GM13977 (cell line): ENCODE measurements at regions not wholly inside any gene's neighbourhood (a gene's known extent, or its start where the extent isn't known, plus 50 kb on each side); places are given as distances from the start of the nearest gene placed in this dataset.

Source experiments
- DNase-seq: peaks from one replicate; pipeline ENCODE4 v3.0.0; 2012; ENCODE audit warnings: low spot score
- in situ Hi-C: fragments of 300-500 bp; cut with MboI; formaldehyde crosslinking; loops from one replicate; pipeline ENCODE4 v1.12.0; 2022; ENCODE audit warnings: low sequenced_read_pairs, low pct_unique_long_range_greater_than_20kb, mixed read lengths, inconsistent platforms; ENCODE audit not compliant: unreplicated experiment
- TF ChIP-seq, protein P1 (sequence below): IDR thresholded peaks from 2 replicates; pipeline ENCODE4 v1.5.1; 2012; ENCODE audit warnings: mild to moderate bottlenecking, control low read depth; ENCODE audit not compliant: insufficient read depth; ENCODE audit errors: extremely low read depth, missing control alignments

DNA sequence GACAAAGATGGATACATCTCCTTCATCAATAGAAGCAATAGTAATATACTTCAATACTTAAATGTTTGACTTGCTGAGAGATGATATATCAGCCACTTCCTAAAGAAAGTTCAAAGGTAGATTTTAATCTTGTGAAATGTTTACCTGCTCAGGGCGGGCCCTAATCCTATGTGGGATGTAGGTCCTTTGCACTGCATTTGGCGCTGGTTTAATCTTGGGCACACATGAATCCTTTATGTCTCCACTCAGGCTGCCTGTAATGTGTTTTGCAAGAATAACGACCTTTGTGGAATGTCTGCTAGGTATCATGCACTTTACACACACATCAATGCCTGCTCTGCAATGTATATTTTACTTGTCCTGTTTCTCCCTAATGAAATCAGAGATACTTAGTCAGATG, 368.7 kb downstream of the GBA3 start:
- TF ChIP-seq, protein P1, sequence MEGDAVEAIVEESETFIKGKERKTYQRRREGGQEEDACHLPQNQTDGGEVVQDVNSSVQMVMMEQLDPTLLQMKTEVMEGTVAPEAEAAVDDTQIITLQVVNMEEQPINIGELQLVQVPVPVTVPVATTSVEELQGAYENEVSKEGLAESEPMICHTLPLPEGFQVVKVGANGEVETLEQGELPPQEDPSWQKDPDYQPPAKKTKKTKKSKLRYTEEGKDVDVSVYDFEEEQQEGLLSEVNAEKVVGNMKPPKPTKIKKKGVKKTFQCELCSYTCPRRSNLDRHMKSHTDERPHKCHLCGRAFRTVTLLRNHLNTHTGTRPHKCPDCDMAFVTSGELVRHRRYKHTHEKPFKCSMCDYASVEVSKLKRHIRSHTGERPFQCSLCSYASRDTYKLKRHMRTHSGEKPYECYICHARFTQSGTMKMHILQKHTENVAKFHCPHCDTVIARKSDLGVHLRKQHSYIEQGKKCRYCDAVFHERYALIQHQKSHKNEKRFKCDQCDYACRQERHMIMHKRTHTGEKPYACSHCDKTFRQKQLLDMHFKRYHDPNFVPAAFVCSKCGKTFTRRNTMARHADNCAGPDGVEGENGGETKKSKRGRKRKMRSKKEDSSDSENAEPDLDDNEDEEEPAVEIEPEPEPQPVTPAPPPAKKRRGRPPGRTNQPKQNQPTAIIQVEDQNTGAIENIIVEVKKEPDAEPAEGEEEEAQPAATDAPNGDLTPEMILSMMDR = no peak
- in situ Hi-C loops = no loop called here

DNA sequence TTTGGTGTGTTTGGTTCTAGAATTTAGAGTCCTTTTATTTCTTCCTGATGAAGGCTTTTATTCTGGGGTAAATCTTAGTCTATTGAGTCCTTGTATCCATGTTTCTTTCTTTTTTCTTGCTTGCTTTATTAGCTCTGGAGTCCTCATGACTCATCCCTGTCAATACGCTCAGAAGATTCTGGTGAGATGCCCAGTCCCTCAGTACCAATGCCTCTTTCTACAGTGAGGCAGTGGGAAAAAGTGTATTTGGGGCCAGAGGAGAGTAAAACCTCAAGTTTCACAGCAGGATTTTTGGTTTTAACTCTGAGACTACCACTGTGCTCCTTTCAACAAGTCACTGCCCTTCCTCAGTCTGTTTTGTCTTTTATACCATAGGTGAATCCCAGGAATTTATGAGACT, 368.0 kb downstream of the GBA3 start:
- DNase-seq = no peak
- in situ Hi-C loops = no loop called here
- TF ChIP-seq, protein P1 = no peak

More for the DNA sequence above, 368.7 kb downstream of the GBA3 start:
- no peak for DNase-seq

DNA sequence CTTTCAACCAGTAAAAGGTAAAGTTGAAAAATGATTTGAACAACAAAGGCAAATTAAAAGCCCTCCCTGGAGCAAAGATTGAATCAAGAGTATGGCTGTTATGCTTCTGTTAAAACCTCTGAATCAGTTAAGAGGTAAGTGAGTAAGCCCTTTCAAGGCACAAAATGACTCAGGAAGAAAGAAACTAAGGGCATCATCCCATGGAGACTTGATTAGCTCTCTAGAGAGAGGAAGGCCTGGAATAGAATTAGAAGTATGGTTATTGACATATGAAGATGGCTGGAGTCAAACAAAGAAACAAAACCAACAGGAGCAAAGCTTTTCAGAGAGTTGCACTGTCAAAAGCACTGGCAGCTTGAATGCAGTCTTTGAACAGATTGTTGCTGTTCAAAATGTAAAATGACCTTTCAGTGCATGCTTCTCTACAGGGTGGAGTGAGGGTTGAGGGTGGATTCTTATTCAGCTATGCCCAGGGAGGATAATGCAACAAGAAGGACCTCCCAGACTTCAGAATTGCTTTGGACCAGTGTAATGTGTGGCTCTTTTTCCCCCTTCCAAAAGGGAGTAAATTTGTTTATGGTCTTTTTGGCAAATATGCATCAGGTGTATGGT, 365.5 kb downstream of the GBA3 start:
- TF ChIP-seq, protein P1 = no peak
- no peak for DNase-seq
- in situ Hi-C loops = no loop called here

DNA sequence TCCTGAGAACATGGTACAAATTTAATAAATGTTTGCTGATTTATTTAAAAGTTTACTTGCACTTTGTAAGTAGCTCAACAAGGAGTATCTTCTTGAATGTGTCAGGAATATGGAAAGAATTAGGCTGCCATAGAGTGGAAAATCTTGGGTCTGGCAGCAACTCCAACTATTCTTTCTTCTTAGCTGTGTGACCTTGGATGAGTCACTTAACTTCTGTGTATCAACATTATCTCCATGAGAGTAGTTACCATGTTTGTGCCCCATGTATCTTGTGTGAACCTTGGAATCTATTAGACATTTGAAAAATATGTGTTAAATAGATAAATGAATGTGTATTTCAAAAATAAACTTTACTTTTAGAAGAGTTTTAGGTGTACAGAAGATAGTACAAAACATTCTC, 348.8 kb downstream of the GBA3 start:
- TF ChIP-seq, protein P1 = no peak
- no peak for DNase-seq
- in situ Hi-C loops = no loop called here

DNA sequence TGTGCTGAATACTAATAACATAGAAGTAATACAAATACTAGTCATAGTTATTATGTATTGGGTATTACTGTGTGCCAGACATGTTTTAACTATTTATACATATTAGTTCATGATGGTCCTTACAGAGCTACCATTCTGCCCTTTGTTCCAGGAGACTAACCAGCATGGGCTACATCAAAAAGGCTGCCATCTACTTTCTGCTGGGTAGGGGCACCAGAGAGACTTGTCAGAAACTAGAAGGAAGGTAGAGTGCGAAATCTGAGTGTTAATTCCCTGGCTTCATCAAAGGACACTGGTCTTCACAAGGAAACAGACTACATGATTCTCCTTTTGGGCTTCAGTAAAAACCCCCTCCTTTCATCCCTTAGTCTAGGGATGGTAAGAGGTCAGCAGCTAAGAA, 347.8 kb downstream of the GBA3 start:
- in situ Hi-C loops = no loop called here

DNA sequence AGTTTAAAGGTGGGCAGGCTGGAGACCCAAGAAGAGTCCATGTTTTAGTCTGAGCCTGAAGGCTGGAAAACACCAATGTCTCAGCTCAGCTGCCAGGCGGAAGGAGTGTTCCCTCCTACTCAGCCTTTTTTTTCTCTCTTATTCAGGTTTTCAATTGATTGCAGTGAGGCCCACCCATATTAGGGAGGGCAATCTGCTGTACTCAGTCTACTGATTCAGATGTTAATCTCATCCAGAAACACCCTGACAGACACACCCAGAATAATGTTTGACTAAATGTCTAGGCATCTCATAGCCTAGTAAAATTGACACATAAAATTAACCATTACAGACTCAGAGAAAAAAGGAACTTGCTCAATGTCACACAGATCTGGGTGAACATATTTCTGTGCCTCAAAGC, 347.1 kb downstream of the GBA3 start:
- in situ Hi-C loops = no loop called here
- no peak for DNase-seq
- TF ChIP-seq, protein P1 = no peak

More for the DNA sequence above, 347.8 kb downstream of the GBA3 start:
- TF ChIP-seq, protein P1 = no peak
- DNase-seq = no peak
